ENCODE measurements at regions not wholly inside any gene's neighbourhood (a gene's known extent, or its start where the extent isn't known, plus 50 kb on each side); places are given as distances from the start of the nearest gene placed in this dataset.

DNA sequence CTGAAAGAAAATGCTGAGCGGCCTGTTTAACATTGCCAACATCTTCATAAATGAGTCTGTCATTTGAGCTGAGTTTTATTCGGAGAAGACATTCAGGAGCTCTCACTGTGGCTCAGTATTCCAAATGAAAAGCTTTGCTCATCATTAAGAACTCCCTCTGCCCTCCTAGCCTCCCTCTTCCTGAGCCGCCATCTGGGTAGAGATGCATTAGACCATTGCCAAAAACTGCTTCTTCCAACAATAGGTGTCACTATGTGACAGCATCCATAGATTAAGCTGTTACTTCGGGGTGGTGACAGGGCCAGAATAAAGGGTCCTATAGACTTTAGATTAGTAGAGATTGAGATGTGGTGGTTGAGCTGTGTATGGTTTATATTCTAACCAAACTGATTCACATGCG is 501.4 kb upstream of the NR2F2 start:
- DNase-seq, result no peak
- ChIA-PET POLR2A (interaction anchor here (0.5 kb wide), 1 partner anchor 200 kb away, joined by 3 read pairs; no protein-coding TSS in a partner anchor), CTCF (no interaction called here)
- H3K9me3 Mint-ChIP-seq, result no peaks in the 10 kb centered on the region
- no peak for ATAC-seq
- H3K27ac Mint-ChIP-seq, result no peak overlapping the region
- no peaks in the 10 kb centered on the region for H3K4me1 Mint-ChIP-seq (ENCODE audit: low read depth)
- no peaks in the 10 kb centered on the region for H3K36me3 Mint-ChIP-seq (ENCODE audit: low read depth)
- H3K4me3 Mint-ChIP-seq, result no peak overlapping the region
- TF ChIP-seq, protein P1, sequence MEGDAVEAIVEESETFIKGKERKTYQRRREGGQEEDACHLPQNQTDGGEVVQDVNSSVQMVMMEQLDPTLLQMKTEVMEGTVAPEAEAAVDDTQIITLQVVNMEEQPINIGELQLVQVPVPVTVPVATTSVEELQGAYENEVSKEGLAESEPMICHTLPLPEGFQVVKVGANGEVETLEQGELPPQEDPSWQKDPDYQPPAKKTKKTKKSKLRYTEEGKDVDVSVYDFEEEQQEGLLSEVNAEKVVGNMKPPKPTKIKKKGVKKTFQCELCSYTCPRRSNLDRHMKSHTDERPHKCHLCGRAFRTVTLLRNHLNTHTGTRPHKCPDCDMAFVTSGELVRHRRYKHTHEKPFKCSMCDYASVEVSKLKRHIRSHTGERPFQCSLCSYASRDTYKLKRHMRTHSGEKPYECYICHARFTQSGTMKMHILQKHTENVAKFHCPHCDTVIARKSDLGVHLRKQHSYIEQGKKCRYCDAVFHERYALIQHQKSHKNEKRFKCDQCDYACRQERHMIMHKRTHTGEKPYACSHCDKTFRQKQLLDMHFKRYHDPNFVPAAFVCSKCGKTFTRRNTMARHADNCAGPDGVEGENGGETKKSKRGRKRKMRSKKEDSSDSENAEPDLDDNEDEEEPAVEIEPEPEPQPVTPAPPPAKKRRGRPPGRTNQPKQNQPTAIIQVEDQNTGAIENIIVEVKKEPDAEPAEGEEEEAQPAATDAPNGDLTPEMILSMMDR (IDR thresholded peaks at IDR 0.05), result no peak
- intact Hi-C loops (cut with micrococcal nuclease), result no loop called here
- H3K27me3 Mint-ChIP-seq, result peaks cover 1% of the 10 kb centered on the region

DNA sequence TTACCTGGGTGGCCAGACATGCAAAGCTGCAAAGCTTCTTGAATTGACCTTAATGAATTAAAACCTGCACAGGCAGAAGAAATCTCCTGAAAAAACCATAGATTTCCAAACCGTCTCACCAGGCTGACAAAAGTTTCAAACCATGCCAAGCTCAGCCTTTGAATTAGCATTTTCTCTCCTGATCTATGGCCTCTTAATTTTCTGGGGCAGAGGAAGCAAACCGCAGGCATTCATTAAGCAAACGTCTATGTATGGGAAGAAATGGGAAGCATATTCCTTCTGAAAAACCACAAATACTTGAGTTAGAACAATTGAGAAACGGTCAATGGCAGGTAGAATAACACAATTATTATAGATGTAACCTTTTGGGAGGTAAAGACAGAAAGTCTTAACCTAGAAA is 500.2 kb upstream of the NR2F2 start:
- Mint-ChIP-seq H3K4me3 (no peak overlapping the region), H3K9me3 (no peaks in the 10 kb centered on the region), H3K27ac (no peak overlapping the region), H3K27me3 (peaks cover 1% of the 10 kb centered on the region), H3K36me3 (ENCODE audit: low read depth) (no peaks in the 10 kb centered on the region), H3K4me1 (ENCODE audit: low read depth) (no peaks in the 10 kb centered on the region)
- no peak for ATAC-seq
- intact Hi-C loops (cut with micrococcal nuclease), result no loop called here
- POLR2A ChIA-PET, result no interaction called here
- DNase-seq, result no peak
- TF ChIP-seq, protein P1 (IDR thresholded peaks at IDR 0.05), result no peak
- CTCF ChIA-PET, result no interaction called here

DNA sequence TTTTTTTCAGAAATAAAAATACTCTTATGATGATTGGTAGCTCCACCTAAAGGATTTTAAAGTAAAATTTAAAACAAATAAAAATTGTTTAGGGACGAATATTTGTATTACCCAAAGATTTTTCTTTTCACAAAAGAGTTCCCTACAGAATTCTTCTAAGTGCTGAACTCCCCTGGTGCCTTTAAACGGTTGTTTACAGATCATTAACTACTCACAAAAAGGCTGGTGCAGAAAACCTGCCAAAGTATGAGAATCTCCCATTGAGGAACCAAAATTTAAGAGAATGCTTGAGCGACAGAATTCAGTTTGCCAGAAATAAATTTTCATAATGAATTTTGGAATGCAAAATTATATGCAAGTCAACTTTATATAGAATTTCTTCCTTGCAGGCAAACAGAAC is 497.8 kb upstream of the NR2F2 start:
- no peak for ATAC-seq
- Mint-ChIP-seq H3K9me3 (no peaks in the 10 kb centered on the region), H3K4me3 (no peak overlapping the region), H3K27me3 (peaks cover 1% of the 10 kb centered on the region), H3K4me1 (ENCODE audit: low read depth) (no peaks in the 10 kb centered on the region), H3K36me3 (ENCODE audit: low read depth) (no peaks in the 10 kb centered on the region), H3K27ac (no peak overlapping the region)
- CTCF ChIA-PET, result no interaction called here
- no peak for DNase-seq
- TF ChIP-seq, protein P1 (IDR thresholded peaks at IDR 0.05), result no peak
- intact Hi-C loops (cut with micrococcal nuclease), result no loop called here
- POLR2A ChIA-PET, result no interaction called here

DNA sequence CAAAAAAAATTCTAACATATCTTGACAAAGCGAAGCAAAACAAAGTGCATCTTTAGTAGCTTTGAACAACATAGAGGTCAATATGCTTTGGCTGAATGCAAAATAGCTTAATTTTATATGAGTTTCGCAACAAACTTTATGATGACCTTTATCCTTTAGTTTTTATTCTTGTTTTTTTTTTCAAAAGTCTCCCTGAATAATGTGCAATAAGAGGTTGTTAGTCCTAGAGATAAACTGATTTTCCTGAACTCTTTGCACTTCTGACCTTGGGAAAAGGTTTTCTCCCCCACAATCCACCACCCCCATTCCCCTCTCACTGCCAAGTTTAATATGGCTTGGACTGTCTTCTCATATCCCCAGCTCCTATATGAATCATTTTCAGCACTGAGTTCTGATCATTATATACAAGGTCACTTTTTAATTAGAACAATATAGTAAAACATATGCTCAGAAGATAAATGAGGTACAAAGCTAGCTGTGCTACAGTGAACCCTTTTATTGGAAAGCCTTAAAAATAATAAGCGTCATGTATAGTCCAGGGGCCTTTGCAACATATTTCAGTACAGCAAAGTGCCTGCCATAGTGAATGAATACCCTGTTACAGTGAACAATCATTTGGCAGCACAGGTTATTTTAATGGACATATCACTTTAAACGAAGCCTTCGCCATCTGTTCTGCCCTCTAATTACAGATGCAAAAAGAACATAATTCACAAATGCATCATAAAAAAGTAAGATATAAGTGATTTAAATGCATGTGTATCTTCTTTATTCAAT is 496.3 kb upstream of the NR2F2 start:
- CTCF ChIA-PET, result no interaction called here
- Mint-ChIP-seq H3K27ac (no peak overlapping the region), H3K4me1 (ENCODE audit: low read depth) (peaks cover 9% of the 10 kb centered on the region), H3K9me3 (no peaks in the 10 kb centered on the region), H3K4me3 (no peak overlapping the region), H3K36me3 (ENCODE audit: low read depth) (no peaks in the 10 kb centered on the region), H3K27me3 (peaks cover 1% of the 10 kb centered on the region)
- intact Hi-C loops (cut with micrococcal nuclease), result no loop called here
- TF ChIP-seq, protein P1 (IDR thresholded peaks at IDR 0.05), result no peak
- POLR2A ChIA-PET, result interaction anchor here (0.5 kb wide), 1 partner anchor 385 kb away, joined by 3 read pairs; no protein-coding TSS in a partner anchor
- no peak for DNase-seq
- ATAC-seq, result no peak

DNA sequence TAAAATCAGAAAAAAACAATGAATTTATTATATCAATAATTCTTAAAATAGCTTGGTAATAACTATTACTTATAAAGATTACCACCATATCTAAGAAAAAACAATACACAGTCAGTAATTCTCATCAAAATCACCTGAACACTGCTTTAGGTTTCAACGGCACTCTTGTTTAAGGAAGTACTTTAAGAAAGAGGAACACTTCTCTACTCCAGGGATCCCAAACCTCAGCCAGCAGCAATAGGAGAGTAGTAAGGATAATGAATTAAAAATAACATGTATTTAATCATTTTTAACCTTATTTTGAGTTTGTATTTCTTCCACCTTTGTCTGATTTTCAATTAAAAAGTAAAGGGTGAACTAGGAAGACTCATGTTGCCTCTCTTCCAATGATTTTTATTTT is 494.0 kb upstream of the NR2F2 start:
- CTCF ChIA-PET, result no interaction called here
- TF ChIP-seq, protein P1 (IDR thresholded peaks at IDR 0.05), result no peak
- Mint-ChIP-seq H3K27me3 (peaks cover 1% of the 10 kb centered on the region), H3K4me1 (ENCODE audit: low read depth) (peaks cover 27% of the 10 kb centered on the region), H3K27ac (no peak overlapping the region), H3K9me3 (no peaks in the 10 kb centered on the region), H3K4me3 (no peak overlapping the region), H3K36me3 (ENCODE audit: low read depth) (no peaks in the 10 kb centered on the region)
- intact Hi-C loops (cut with micrococcal nuclease), result no loop called here
- no peak for DNase-seq
- no peak for ATAC-seq
- POLR2A ChIA-PET, result no interaction called here

All from activated CD8-positive, alpha-beta T cell treated with anti-CD3 and anti-CD28 coated beads for 36 hours (primary cell).